HCT116 (cell line): ENCODE measurements at regions not wholly inside any gene's neighbourhood (a gene's known extent, or its start where the extent isn't known, plus 50 kb on each side); places are given as distances from the start of the nearest gene placed in this dataset.

Experiments used
- CEBPB ChIP-seq: IDR thresholded peaks from 2 replicates; pipeline ENCODE4 v1.6.1; 2012; ENCODE audit warnings: low read depth
- CTCF ChIP-seq, 3 experiments: fragments of 200-600 bp in 1 of 3; sonication (generic) in 1 of 3; IDR thresholded peaks in 2 of 3; conservative IDR thresholded peaks in 1 of 3; 2 replicates each; pipeline ENCODE4 v1.5.1; 2012 to 2017; ENCODE audit warnings: low read depth in 2 of 3, low read length in 2 of 3, antibody characterized with exemption in 1 of 3, borderline replicate concordance in 1 of 3, control low read depth in 1 of 3, mild to moderate bottlenecking in 1 of 3, mixed read lengths in 1 of 3, mixed run types in 1 of 3, moderate library complexity in 1 of 3; ENCODE audit not compliant: insufficient read depth in 1 of 3
- EGR1 ChIP-seq: IDR thresholded peaks from 2 replicates; pipeline ENCODE4 v1.6.1; 2012; ENCODE audit warnings: low read depth
- ELF1 ChIP-seq: IDR thresholded peaks from 2 replicates; pipeline ENCODE4 v1.6.1; 2012; ENCODE audit warnings: low read depth, borderline replicate concordance
- MAX ChIP-seq: IDR thresholded peaks from 2 replicates; pipeline ENCODE4 v1.6.1; 2012
- POLR2A ChIP-seq: IDR thresholded peaks from 2 replicates; pipeline ENCODE4 v1.7.0; 2011; ENCODE audit warnings: borderline replicate concordance; ENCODE audit not compliant: insufficient read depth, insufficient read length; ENCODE audit errors: extremely low read depth
- POLR2AphosphoS5 ChIP-seq: IDR thresholded peaks from 2 replicates; pipeline ENCODE4 v1.6.1; 2011; ENCODE audit warnings: mild to moderate bottlenecking, low read depth, low read length, moderate library complexity
- RAD21 ChIP-seq: IDR thresholded peaks from 2 replicates; pipeline ENCODE4 v1.6.1; 2012; ENCODE audit warnings: low read depth, mild to moderate bottlenecking
- SIN3A ChIP-seq: IDR thresholded peaks from 2 replicates; pipeline ENCODE4 v1.6.1; 2012; ENCODE audit warnings: low read depth
- ZFX ChIP-seq: fragments of 450-650 bp; IDR thresholded peaks from 2 replicates; pipeline ENCODE4 v1.6.1; 2017
- ZNF274 ChIP-seq: fragments of 200-500 bp; sonication (Bioruptor generic); IDR thresholded peaks from 2 replicates; pipeline ENCODE4 v1.6.1; 2014; ENCODE audit warnings: mild to moderate bottlenecking, low read depth, low read length, inconsistent platforms

DNA sequence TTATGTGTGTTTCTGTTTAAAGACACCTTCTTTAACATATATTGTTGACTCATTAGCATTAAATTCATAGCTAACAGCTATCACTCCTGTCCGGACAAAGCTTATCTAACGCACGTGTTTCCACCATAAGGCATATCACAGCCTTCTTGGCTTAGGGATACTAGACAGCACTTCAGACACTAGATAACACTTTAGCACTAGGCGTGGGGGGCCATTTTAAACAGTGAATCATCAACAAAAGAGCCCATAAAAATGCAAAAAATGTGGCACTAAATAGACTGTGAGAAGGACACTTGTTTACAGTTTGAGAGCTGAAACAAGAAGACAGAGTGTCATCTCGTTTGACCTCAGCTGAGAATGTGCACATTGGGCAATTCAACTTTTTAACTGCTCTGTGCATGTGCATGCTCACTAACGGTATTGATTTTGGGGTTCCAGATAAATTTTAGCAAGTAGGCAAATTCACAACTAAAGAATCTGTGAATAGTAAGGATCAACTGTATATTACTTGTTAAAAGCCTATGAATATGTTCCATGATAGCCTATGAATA is 58.9 kb upstream of the RAI2 start:
- TF ChIP-seq CTCF (IDR thresholded peaks at IDR 0.05 in 2 of 3, conservative IDR thresholded peaks at IDR 0.05 in 1 of 3; ENCODE audit: borderline replicate concordance in 1 of 3, insufficient read depth in 1 of 3, low read depth in 2 of 3, low read length in 2 of 3) (no peak), POLR2A (no peak), POLR2AphosphoS5 (no peak), ZNF274 (no peak), CEBPB (no peak), ELF1 (no peak), EGR1 (no peak), MAX (no peak), ZFX (no peak), SIN3A (no peak), RAD21 (no peak)
